PFSK-1 (cell line): ENCODE measurements at regions not wholly inside any gene's neighbourhood (a gene's known extent, or its start where the extent isn't known, plus 50 kb on each side); places are given as distances from the start of the nearest gene placed in this dataset.

ENCODE experiments used
- FOXP2 ChIP-seq: optimal IDR thresholded peaks from 2 replicates; pipeline ENCODE3; 2011; ENCODE audit warnings: borderline replicate concordance, control low read depth, inconsistent platforms; ENCODE audit not compliant: insufficient read depth; ENCODE audit errors: extremely low read length, extremely low read depth
- POLR2AphosphoS5 ChIP-seq: IDR thresholded peaks from 2 replicates; pipeline ENCODE4 v1.6.1; 2012; ENCODE audit warnings: low read depth, mild to moderate bottlenecking, control low read depth, low read length, moderate library complexity
- SIN3A ChIP-seq: IDR thresholded peaks from 2 replicates; pipeline ENCODE4 v1.6.1; 2012; ENCODE audit warnings: mild to moderate bottlenecking, low read length, moderate library complexity, borderline replicate concordance; ENCODE audit not compliant: insufficient read depth
- TAF1 ChIP-seq: IDR thresholded peaks from 2 replicates; pipeline ENCODE4 v1.6.1; 2012; ENCODE audit warnings: low read length, control low read depth, borderline replicate concordance; ENCODE audit not compliant: insufficient read depth
- TF ChIP-seq, protein P1 (sequence below), 2 experiments: IDR thresholded peaks; 2 replicates each; pipeline versions ENCODE4 v1.6.1 to v1.8.0; 2011 to 2012; ENCODE audit warnings: low read depth in 2 of 2, low read length in 2 of 2, control low read depth in 1 of 2, inconsistent platforms in 1 of 2, mild to moderate bottlenecking in 1 of 2, moderate library complexity in 1 of 2; ENCODE audit not compliant: insufficient read depth in 1 of 2

DNA sequence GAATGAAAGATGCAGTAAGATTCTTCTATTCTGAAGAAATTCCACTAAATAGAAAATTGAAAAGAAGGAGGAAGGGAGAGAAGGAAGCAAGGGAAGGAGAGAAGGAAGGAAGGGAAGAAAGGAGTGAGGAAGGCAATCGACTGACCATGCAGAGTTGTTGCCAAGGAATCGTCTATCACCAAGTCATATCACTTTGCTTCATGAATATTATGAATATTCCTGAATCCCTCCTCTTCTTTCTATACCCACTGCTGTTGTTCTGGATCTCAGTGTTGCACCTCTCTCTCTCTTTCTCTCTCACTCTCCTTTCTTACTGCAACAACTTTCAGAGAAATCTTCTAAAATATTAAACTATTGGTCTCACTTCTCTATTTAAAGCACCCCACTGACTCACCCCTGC is 222.4 kb downstream of the IPO8 start:
- TF ChIP-seq TAF1 (no peak), POLR2AphosphoS5 (no peak), SIN3A (no peak), FOXP2 (no peak)
- TF ChIP-seq, protein P1, sequence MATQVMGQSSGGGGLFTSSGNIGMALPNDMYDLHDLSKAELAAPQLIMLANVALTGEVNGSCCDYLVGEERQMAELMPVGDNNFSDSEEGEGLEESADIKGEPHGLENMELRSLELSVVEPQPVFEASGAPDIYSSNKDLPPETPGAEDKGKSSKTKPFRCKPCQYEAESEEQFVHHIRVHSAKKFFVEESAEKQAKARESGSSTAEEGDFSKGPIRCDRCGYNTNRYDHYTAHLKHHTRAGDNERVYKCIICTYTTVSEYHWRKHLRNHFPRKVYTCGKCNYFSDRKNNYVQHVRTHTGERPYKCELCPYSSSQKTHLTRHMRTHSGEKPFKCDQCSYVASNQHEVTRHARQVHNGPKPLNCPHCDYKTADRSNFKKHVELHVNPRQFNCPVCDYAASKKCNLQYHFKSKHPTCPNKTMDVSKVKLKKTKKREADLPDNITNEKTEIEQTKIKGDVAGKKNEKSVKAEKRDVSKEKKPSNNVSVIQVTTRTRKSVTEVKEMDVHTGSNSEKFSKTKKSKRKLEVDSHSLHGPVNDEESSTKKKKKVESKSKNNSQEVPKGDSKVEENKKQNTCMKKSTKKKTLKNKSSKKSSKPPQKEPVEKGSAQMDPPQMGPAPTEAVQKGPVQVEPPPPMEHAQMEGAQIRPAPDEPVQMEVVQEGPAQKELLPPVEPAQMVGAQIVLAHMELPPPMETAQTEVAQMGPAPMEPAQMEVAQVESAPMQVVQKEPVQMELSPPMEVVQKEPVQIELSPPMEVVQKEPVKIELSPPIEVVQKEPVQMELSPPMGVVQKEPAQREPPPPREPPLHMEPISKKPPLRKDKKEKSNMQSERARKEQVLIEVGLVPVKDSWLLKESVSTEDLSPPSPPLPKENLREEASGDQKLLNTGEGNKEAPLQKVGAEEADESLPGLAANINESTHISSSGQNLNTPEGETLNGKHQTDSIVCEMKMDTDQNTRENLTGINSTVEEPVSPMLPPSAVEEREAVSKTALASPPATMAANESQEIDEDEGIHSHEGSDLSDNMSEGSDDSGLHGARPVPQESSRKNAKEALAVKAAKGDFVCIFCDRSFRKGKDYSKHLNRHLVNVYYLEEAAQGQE (IDR thresholded peaks at IDR 0.05; ENCODE audit: insufficient read depth in 1 of 2, low read depth in 2 of 2, low read length in 2 of 2), result no peak
